ENCODE measurements at regions not wholly inside any gene's neighbourhood (a gene's known extent, or its start where the extent isn't known, plus 50 kb on each side); places are given as distances from the start of the nearest gene placed in this dataset.
A peak's percentile ranks its signal among the peaks of the same experiment; 100 is the strongest.

DNA sequence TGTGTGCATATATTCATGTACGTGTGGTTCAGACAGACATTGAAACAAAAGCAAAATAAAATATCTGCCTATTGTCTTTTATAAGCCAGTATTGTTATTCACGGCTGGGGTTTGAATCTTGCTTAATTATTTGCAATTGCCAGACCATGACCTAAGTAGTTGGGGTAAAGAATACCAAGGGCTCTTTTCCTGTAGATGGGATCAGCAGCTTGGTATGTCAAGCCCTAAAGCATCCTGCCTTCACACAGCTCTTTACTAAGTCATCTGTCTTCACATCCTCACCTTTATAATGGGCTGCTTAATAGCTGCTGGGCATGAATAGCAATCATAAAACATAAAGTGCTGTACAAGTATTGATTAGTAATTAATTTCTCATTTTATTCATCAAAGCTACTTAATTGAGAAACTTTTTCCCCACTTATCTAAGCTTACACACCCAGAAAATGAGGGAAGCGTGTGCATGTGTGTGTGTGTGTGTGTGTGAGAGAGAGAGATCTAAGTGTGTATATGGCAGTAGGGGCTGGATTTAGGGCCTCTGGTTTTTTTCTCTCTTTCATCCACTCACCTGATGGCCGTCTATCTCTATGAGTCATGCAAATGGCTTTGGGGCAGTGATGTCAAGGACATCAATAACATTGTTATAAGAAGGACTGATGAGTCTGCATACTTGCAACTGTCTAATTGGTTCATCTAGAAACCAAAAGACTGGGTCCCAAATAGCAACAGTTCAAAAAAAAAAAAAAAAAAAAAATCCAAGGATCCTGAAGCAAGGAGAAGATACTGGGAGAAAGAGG lies 244.1 kb upstream of the TNP1 start:
- peak; percentile 37 for DNase-seq (ENCODE audit: low read depth)
- TF ChIP-seq, protein P1, sequence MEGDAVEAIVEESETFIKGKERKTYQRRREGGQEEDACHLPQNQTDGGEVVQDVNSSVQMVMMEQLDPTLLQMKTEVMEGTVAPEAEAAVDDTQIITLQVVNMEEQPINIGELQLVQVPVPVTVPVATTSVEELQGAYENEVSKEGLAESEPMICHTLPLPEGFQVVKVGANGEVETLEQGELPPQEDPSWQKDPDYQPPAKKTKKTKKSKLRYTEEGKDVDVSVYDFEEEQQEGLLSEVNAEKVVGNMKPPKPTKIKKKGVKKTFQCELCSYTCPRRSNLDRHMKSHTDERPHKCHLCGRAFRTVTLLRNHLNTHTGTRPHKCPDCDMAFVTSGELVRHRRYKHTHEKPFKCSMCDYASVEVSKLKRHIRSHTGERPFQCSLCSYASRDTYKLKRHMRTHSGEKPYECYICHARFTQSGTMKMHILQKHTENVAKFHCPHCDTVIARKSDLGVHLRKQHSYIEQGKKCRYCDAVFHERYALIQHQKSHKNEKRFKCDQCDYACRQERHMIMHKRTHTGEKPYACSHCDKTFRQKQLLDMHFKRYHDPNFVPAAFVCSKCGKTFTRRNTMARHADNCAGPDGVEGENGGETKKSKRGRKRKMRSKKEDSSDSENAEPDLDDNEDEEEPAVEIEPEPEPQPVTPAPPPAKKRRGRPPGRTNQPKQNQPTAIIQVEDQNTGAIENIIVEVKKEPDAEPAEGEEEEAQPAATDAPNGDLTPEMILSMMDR (IDR thresholded peaks at IDR 0.05; ENCODE audit: control insufficient read depth, insufficient read depth, low read depth, low read length, missing control alignments): no peak
- H3K4me3 ChIP-seq (ENCODE audit: control insufficient read depth, low read depth, low read length): no peak overlapping the region

DNA sequence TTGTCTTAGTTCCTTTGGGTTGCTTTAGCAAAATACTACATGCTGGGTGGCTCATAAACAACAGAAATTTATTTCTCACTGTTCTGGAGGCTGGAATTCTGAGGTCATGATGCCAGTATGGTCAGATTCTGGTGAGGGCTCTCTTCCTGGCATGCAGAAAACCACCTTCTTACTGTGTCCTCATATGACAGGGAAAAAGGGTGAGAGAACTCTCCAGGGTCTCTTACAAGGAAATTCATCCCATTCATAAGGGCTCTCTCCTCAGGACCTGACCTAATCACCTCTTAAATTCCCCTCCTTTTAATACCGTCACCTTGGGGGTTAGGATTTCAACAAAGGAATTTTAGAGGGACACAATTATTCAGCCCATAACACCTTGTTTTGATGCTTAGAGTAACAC lies 243.1 kb upstream of the TNP1 start:
- DNase-seq (ENCODE audit: low read depth): no peak
- no peak overlapping the region for H3K4me3 ChIP-seq (ENCODE audit: control insufficient read depth, low read depth, low read length)
- TF ChIP-seq, protein P1 (IDR thresholded peaks at IDR 0.05; ENCODE audit: control insufficient read depth, insufficient read depth, low read depth, low read length, missing control alignments): no peak

DNA sequence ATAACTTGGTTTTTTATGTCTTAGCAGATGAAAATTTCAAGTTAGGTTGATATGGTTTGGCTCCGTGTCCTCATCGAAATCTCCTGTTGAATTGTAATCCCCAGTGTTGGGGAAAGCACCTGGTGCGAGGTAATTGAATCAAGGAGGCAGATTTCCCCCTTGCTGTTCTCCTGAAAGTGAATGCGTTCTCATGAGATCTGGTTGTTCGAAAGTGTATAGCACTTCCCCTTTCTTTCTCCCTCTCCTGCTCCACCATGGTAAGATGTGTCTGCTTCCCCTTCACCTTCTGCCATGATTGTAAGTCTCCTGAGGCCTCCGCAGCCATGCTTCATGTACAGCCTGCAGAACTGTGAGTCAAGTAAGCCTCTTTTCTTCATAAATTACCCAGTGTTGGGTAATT lies 242.1 kb upstream of the TNP1 start:
- no peak overlapping the region for H3K4me3 ChIP-seq (ENCODE audit: control insufficient read depth, low read depth, low read length)
- DNase-seq (ENCODE audit: low read depth): no peak
- TF ChIP-seq, protein P1 (IDR thresholded peaks at IDR 0.05; ENCODE audit: control insufficient read depth, insufficient read depth, low read depth, low read length, missing control alignments): no peak

DNA sequence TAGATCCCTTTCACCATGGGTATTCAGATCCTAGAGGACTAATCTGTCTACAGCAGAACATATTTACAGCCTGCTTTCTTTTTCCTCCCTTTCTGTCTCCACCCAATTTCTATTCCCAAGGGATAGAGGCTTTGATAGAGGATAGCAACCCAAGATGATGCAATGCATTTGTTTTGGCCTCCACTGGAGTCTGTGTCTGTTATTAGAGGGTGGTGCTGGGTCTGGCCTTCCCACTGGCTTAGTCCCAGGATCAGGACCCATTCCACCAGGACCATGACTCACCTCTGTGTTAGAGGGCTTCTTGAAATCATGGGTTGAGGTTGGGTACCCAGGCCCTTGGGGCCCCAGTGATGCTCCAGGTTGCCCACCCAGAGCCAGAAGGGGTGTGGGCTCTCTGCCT lies 239.7 kb upstream of the TNP1 start:
- no peak overlapping the region for H3K4me3 ChIP-seq (ENCODE audit: control insufficient read depth, low read depth, low read length)
- no peak for DNase-seq (ENCODE audit: low read depth)
- TF ChIP-seq, protein P1 (IDR thresholded peaks at IDR 0.05; ENCODE audit: control insufficient read depth, insufficient read depth, low read depth, low read length, missing control alignments): no peak

DNA sequence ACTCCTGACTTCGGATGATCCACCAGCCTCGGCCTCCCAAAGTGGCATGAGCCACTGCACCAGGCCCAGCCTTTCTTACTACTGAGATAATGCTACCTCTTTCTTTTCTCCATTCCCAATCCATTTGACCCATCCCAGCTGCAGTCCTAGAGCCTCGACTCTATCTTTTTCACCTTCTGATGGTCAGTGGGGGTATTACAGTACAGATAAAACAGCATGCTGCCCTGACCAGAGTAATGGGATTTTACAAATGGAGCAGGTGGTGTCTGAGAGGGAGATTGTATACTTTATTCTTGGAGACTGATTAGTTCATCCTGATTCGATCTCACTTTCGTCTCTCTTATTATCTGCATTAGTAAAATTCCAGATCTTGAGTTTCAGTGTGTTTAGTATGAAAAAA lies 238.6 kb upstream of the TNP1 start:
- DNase-seq (ENCODE audit: low read depth): no peak
- no peak overlapping the region for H3K4me3 ChIP-seq (ENCODE audit: control insufficient read depth, low read depth, low read length)
- TF ChIP-seq, protein P1 (IDR thresholded peaks at IDR 0.05; ENCODE audit: control insufficient read depth, insufficient read depth, low read depth, low read length, missing control alignments): no peak

DNA sequence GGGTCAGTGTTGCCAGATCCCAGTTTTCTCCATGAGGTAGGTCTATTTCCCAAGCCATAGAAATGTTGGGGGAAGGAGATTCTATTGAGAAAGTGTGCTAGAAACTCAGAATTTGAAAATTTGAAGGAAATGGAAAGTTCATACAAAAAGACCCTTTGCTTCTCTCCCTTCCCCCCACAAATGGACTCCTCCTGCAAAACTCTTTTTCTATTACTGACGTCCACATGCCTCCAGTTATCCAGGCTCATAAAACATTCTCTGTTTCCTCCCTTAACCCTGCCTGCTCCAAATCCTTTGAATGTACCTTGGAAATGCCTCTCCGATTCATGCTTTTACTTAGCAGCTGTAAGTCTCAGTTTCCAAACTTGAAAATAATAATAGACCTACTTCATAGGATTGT lies 237.5 kb upstream of the TNP1 start:
- H3K4me3 ChIP-seq (ENCODE audit: control insufficient read depth, low read depth, low read length): no peak overlapping the region
- no peak for DNase-seq (ENCODE audit: low read depth)
- TF ChIP-seq, protein P1 (IDR thresholded peaks at IDR 0.05; ENCODE audit: control insufficient read depth, insufficient read depth, low read depth, low read length, missing control alignments): no peak
